RWPE1 (cell line): ENCODE measurements at regions not wholly inside any gene's neighbourhood (a gene's known extent, or its start where the extent isn't known, plus 50 kb on each side); places are given as distances from the start of the nearest gene placed in this dataset.

Experiments used
- CTCF ChIA-PET: fragments of 350-600 bp; sonication (Branson Sonifier 250); formaldehyde crosslinking; extraction: SDS; loops from one replicate; lab custom pipeline; 2021; lab: Yijun Ruan, JAX
- POLR2A ChIA-PET: fragments of 400-600 bp; formaldehyde crosslinking; extraction: SDS; loops from one replicate; lab custom pipeline; 2020; ENCODE audit warnings: antibody characterized with exemption; ENCODE audit not compliant: low non-redundant PET; lab: Yijun Ruan, JAX
- DNase-seq: peaks from one replicate; pipeline ENCODE4 v3.0.0; 2012; ENCODE audit warnings: low spot score
- H3K27ac ChIP-seq: fragments of 450-650 bp; 2 replicates; pipeline ENCODE4 v1.5.1; 2017
- CTCF ChIP-seq: fragments of 450-650 bp; conservative IDR thresholded peaks from 2 replicates; pipeline ENCODE4 v1.5.1; 2017; ENCODE audit warnings: low read depth, mild to moderate bottlenecking

- ChIA-PET POLR2A (no interaction called here), CTCF (no interaction called here)
- H3K27ac ChIP-seq, result no peak overlapping the region
- no peak for DNase-seq
- no peak for TF ChIP-seq CTCF
Observed at GRCh38 chr2:143870696-143871095, 649.2 kb downstream of the ZEB2 start.

- no peak for TF ChIP-seq CTCF
- no peak for DNase-seq
- no peak overlapping the region for H3K27ac ChIP-seq
- ChIA-PET POLR2A (no interaction called here), CTCF (no interaction called here)
Observed at GRCh38 chr2:143856978-143857377, 662.9 kb downstream of the ZEB2 start.

GRCh38 chr2:143852759-143853158 is 667.2 kb downstream of the ZEB2 start:
- TF ChIP-seq CTCF, result no peak
- CTCF ChIA-PET, result no interaction called here
- no peak overlapping the region for H3K27ac ChIP-seq
- POLR2A ChIA-PET, result no interaction called here
- DNase-seq, result no peak

- POLR2A ChIA-PET, result no interaction called here
- no peak for TF ChIP-seq CTCF
- DNase-seq, result no peak
- CTCF ChIA-PET, result no interaction called here
- H3K27ac ChIP-seq, result no peak overlapping the region
Observed at GRCh38 chr2:143850084-143850483, 669.8 kb downstream of the ZEB2 start.

- CTCF ChIA-PET, result no interaction called here
- POLR2A ChIA-PET, result no interaction called here
Observed at GRCh38 chr2:143847257-143847656, 672.7 kb downstream of the ZEB2 start.

GRCh38 chr2:143844986-143845385 is 674.9 kb downstream of the ZEB2 start:
- POLR2A ChIA-PET, result no interaction called here
- DNase-seq, result no peak
- CTCF ChIA-PET, result no interaction called here

More at GRCh38 chr2:143847257-143847656, 672.7 kb downstream of the ZEB2 start:
- no peak for DNase-seq
- H3K27ac ChIP-seq, result no peak overlapping the region
- no peak for TF ChIP-seq CTCF

More at GRCh38 chr2:143844986-143845385, 674.9 kb downstream of the ZEB2 start:
- no peak overlapping the region for H3K27ac ChIP-seq
- no peak for TF ChIP-seq CTCF
